GM23248 (cell line): ENCODE measurements at regions not wholly inside any gene's neighbourhood (a gene's known extent, or its start where the extent isn't known, plus 50 kb on each side); places are given as distances from the start of the nearest gene placed in this dataset.

Experiments used
- EZH2 ChIP-seq: fragments of 200-600 bp; sonication (generic); IDR thresholded peaks from 2 replicates; pipeline ENCODE4 v1.6.1; 2018; ENCODE audit warnings: antibody characterized with exemption, mild to moderate bottlenecking; ENCODE audit not compliant: insufficient read depth, poor library complexity, severe bottlenecking
- EZH2phosphoT487 ChIP-seq: fragments of 200-600 bp; sonication (generic); IDR thresholded peaks from 2 replicates; pipeline ENCODE4 v1.6.1; 2018; ENCODE audit warnings: antibody characterized with exemption, moderate library complexity, mild to moderate bottlenecking, low read depth; ENCODE audit not compliant: insufficient read depth

GRCh38 chr4:136687118-136687517 is 845.2 kb downstream of the PCDH18 start:
- TF ChIP-seq EZH2 (no peak), EZH2phosphoT487 (no peak)
